Lung (tissue), 11 donors: ENCODE measurements at regions not wholly inside any gene's neighbourhood (a gene's known extent, or its start where the extent isn't known, plus 50 kb on each side); places are given as distances from the start of the nearest gene placed in this dataset.
"Not testable (repeated sequence)": the region's sequence is repeated elsewhere in the genome, so short reads cannot be mapped to it uniquely, and the experiment has no call there.

Experiments
- ATAC-seq: fragments of 200-7000 bp; cut with Tn5 transposase; one replicate; pipeline ENCODE4 v1.9.1; 2020; ENCODE audit warnings: moderate number of reproducible peaks; ENCODE audit not compliant: insufficient read depth, low FRiP score
- DNase-seq, 3 donors: peaks; one replicate each; pipeline ENCODE4 v3.0.0-alpha.2; 2013 to 2017
- H3K27ac ChIP-seq, 2 donors: one replicate each; pipeline ENCODE4 v1.5.1; 2013; ENCODE audit warnings: mild to moderate bottlenecking in 2 of 2, moderate library complexity in 2 of 2, control low read depth in 1 of 2, inconsistent platforms in 1 of 2, low read depth in 1 of 2, low read length in 1 of 2
- H3K27me3 ChIP-seq, 3 donors: one replicate each; pipeline ENCODE4 v1.5.1; 2013; ENCODE audit warnings: low read length in 2 of 3; ENCODE audit not compliant: control insufficient read depth in 3 of 3, insufficient read depth in 3 of 3
- H3K36me3 ChIP-seq, 4 donors: one replicate each; pipeline ENCODE4 v1.5.1; 2013; ENCODE audit warnings: low read length in 4 of 4, mild to moderate bottlenecking in 1 of 4, moderate library complexity in 1 of 4; ENCODE audit not compliant: control insufficient read depth in 4 of 4, insufficient read depth in 4 of 4
- H3K4me1 ChIP-seq, 5 donors: one replicate each; pipeline ENCODE4 v1.5.1; 2013; ENCODE audit warnings: low read length in 5 of 5, mild to moderate bottlenecking in 2 of 5, moderate library complexity in 1 of 5; ENCODE audit not compliant: control insufficient read depth in 5 of 5, insufficient read depth in 5 of 5
- H3K4me3 ChIP-seq: one replicate; pipeline ENCODE4 v1.5.1; 2013; ENCODE audit warnings: mild to moderate bottlenecking, control low read depth, moderate library complexity
- H3K9ac ChIP-seq, 2 donors: one replicate each; pipeline ENCODE4 v1.5.1; 2013; ENCODE audit warnings: low read length in 2 of 2, control low read depth in 1 of 2; ENCODE audit not compliant: insufficient read depth in 1 of 2
- H3K9me3 ChIP-seq, 4 donors: one replicate each; pipeline ENCODE4 v1.5.1; 2013; ENCODE audit warnings: low read length in 3 of 4, mild to moderate bottlenecking in 1 of 4, moderate library complexity in 1 of 4; ENCODE audit not compliant: control insufficient read depth in 4 of 4, insufficient read depth in 3 of 4
- CTCF ChIP-seq: IDR thresholded peaks from 2 replicates; pipeline ENCODE4 v1.5.1; 2012; ENCODE audit warnings: mild to moderate bottlenecking; ENCODE audit errors: control extremely low read depth, extremely low read depth
- WGBS, 2 donors: extraction: QIAGEN DNeasy Blood & Tissue Kit; methylation state at CpG; one replicate each; pipeline ENCODE4 v1.1.7; 2013; 5-methylcytosine and 5-hydroxymethylcytosine counted together
- donor health status: control.
- donor health status: control.
- donor health status: Bipolar disorder and iron deficiency.
- donor health status: healthy.
- donor health status: DM: yes; HTN: yes; CAD: no.

GRCh38 chr1:104028416-104029035 is 278.8 kb downstream of the AMY1C start:
- DNase-seq (peak; percentile 68 to 93 (median 91)), ATAC-seq (no peak)
- no peaks in the 10 kb centered on the region for H3K36me3 ChIP-seq
- peaks cover 0 to 14% (median 0%) of the 10 kb centered on the region in 5 donors for H3K4me1 ChIP-seq
- no peaks in the 10 kb centered on the region for H3K27me3 ChIP-seq
- H3K9ac ChIP-seq, result no peak overlapping the region
- 55 to 79% methylated on average over 3 of the region's 3 CpGs for WGBS, 2 donors
- H3K27ac ChIP-seq, result no peak overlapping the region
- no peak overlapping the region for H3K4me3 ChIP-seq
- TF ChIP-seq CTCF, result no peak
- H3K9me3 ChIP-seq, result no peaks in the 10 kb centered on the region

DNA sequence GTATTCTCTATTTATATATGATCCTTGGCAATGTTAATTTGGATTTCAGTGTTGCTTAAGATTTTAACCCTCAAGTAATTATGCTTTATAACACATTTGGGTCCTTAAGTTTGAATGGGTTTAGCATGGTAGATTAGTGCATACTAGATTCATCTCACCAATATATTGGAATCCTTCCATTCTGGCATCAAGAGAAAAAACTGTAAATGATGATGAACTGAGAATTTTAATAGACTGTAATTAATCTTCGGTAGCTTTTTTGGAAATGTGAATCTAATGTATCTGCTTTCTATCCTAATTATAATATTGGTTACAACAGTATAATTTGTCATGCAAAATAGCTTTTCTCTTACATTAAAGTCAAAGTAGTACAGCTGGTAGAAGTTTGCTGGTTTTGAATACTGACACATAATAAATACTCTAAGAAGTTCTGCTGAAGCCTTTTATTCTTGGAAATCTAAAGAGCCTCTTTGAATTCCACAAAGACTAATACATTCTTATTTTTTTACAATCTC is 279.8 kb downstream of the AMY1C start:
- H3K9ac ChIP-seq, result no peak overlapping the region
- H3K4me3 ChIP-seq, result no peak overlapping the region
- H3K27me3 ChIP-seq, result no peaks in the 10 kb centered on the region
- no peak for ATAC-seq
- H3K27ac ChIP-seq, result no peak overlapping the region
- no peaks in the 10 kb centered on the region for H3K36me3 ChIP-seq
- no peak for TF ChIP-seq CTCF
- H3K9me3 ChIP-seq, result no peaks in the 10 kb centered on the region
- WGBS, 2 donors, result 83 to 86% methylated on average over 1 of the region's 1 CpG
- peaks cover 0 to 14% (median 0%) of the 10 kb centered on the region in 5 donors for H3K4me1 ChIP-seq
- peak in 2 of 3 donors; percentile 84 to 87 for DNase-seq

DNA sequence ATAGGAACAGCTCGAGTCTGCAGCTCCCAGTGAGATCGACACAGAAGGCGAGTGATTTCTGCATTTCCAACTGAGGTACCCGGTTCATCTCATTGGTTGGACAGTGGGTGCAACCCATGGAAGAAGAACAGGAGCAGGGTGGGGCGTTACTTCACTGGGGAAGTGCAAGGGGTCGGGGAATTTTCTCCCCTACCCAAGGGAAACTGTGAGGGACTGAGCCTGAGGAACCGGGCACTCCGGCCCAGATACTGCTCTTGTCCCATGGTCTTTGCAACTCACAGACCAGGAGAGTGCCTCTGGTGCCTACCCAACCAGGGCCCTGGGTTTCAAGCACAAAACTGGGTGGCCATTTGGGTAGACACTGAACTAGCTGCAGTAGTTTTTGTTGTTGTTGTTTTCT is 307.1 kb downstream of the AMY1C start:
- no peaks in the 10 kb centered on the region for H3K9me3 ChIP-seq
- no peak for TF ChIP-seq CTCF
- peaks cover 0 to 4% (median 0%) of the 10 kb centered on the region in 5 donors for H3K4me1 ChIP-seq
- no peaks in the 10 kb centered on the region for H3K36me3 ChIP-seq
- 68 to 80% methylated on average over 8 of the region's 8 CpGs for WGBS, 2 donors
- ATAC-seq, result no peak
- no peaks in the 10 kb centered on the region for H3K27me3 ChIP-seq
- no peak for DNase-seq
- H3K9ac ChIP-seq, result no peak overlapping the region
- no peak overlapping the region for H3K4me3 ChIP-seq
- H3K27ac ChIP-seq, result no peak overlapping the region

DNA sequence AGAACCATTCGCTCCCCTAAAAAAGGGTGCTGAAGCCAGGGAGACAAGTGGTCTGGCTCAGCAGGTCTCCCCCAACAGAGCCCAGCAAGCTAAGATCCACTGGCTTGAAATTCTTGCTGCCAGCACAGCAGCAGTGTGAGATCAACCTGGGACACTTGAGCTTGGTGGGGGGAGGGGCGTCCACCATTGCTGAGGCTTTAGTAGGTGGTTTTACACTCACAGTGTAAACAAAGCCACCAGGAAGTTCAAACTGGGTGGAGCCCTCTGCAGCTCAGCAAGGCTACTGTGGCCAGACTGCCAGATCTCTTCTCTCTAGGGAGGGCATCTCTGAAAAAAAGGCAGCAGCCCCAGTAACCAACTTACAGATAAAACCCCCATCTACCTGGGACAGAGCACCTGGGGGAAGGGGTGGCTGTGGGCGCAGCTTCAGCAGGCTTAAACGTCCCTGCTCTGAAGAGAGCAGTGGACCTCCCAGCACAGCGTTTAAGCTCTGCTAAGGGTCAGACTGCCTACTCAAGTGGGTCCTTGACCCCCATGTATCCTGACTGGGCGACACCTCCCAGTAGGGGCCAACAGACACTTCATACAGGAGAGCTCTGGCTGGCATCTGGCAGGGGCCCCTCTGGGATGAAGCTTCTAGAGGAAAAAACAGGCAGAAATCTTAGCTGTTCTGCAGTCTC is 307.7 kb downstream of the AMY1C start:
- WGBS, 2 donors, result 64 to 74% methylated on average over 6 of the region's 6 CpGs
- ATAC-seq, H3K9ac ChIP-seq, H3K4me1 ChIP-seq, H3K27ac ChIP-seq, H3K4me3 ChIP-seq, H3K36me3 ChIP-seq, H3K27me3 ChIP-seq, H3K9me3 ChIP-seq: not testable (repeated sequence)
- DNase-seq, result peak; percentile 13 to 39 (median 22)

GRCh38 chr1:104061637-104062036 is 311.9 kb downstream of the AMY1C start:
- DNase-seq, H3K4me1 ChIP-seq, ATAC-seq, H3K9me3 ChIP-seq, H3K4me3 ChIP-seq, H3K27ac ChIP-seq, H3K27me3 ChIP-seq, H3K9ac ChIP-seq, H3K36me3 ChIP-seq: not testable (repeated sequence)
- WGBS, 2 donors, result 78 to 90% methylated on average over 3 of the region's 3 CpGs
